ENCODE measurements at regions not wholly inside any gene's neighbourhood (a gene's known extent, or its start where the extent isn't known, plus 50 kb on each side); places are given as distances from the start of the nearest gene placed in this dataset.

- no peak for TF ChIP-seq CTCF (IDR thresholded peaks at IDR 0.05)
- Histone ChIP-seq H3K79me2 (ENCODE audit: insufficient read depth, low read length) (no peaks in the 10 kb centered on the region), H3K9ac (ENCODE audit: insufficient read depth, low read length, poor library complexity, severe bottlenecking) (no peak overlapping the region), H3K4me2 (replicated peaks; ENCODE audit: extremely low read depth, low read length, poor library complexity, severe bottlenecking) (no peak overlapping the region), H2AFZ (ENCODE audit: insufficient read depth, low read depth, low read length, poor library complexity, severe bottlenecking) (no peak overlapping the region), H3K4me3 (replicated peaks in 1 of 3; ENCODE audit: low read depth in 2 of 3, low read length in 3 of 3) (no peak overlapping the region), H3K9me3 (replicated peaks in 1 of 2; ENCODE audit: control insufficient read depth in 1 of 2, insufficient read depth in 1 of 2, low read length in 2 of 2) (no peaks in the 10 kb centered on the region), H4K20me1 (ENCODE audit: insufficient read depth, low read length) (no peaks in the 10 kb centered on the region), H3K27ac (ENCODE audit: low read depth in 1 of 2, low read length in 2 of 2) (no peak overlapping the region), H3K27me3 (ENCODE audit: control insufficient read depth in 2 of 2, insufficient read depth in 2 of 2, low read length in 2 of 2) (no peaks in the 10 kb centered on the region), H3K4me1 (ENCODE audit: control insufficient read depth in 1 of 2, insufficient read depth in 2 of 2, low read length in 2 of 2) (no peaks in the 10 kb centered on the region), H3K36me3 (replicated peaks in 1 of 2; ENCODE audit: control insufficient read depth in 1 of 2, insufficient read depth in 2 of 2, low read length in 2 of 2) (no peaks in the 10 kb centered on the region)
- DNase-seq, result no peak
- no peak overlapping the region for H3K4me3 Mint-ChIP-seq
- no peaks in the 10 kb centered on the region for H3K9me3 Mint-ChIP-seq
- H3K4me1 Mint-ChIP-seq, result no peaks in the 10 kb centered on the region
- 92% methylated on average over 7 of the region's 8 CpGs for WGBS (ENCODE audit: insufficient coverage)
- intact Hi-C loops (cut with micrococcal nuclease), result no loop called here
- peaks cover 3 to 16% (median 12%) of the 10 kb centered on the region in 3 donors for H3K27me3 Mint-ChIP-seq (ENCODE audit: low read depth in 3 of 3)
- no peaks in the 10 kb centered on the region for H3K36me3 Mint-ChIP-seq
- no peak overlapping the region for H3K27ac Mint-ChIP-seq
Measured at GRCh38 chr3:127477396-127477795, 113.1 kb downstream of the TPRA1 start.

GRCh38 chr3:127476936-127477335 is 113.6 kb downstream of the TPRA1 start:
- Histone ChIP-seq H3K9ac (ENCODE audit: insufficient read depth, low read length, poor library complexity, severe bottlenecking) (no peak overlapping the region), H3K4me1 (ENCODE audit: control insufficient read depth in 1 of 2, insufficient read depth in 2 of 2, low read length in 2 of 2) (no peaks in the 10 kb centered on the region), H3K27me3 (ENCODE audit: control insufficient read depth in 2 of 2, insufficient read depth in 2 of 2, low read length in 2 of 2) (no peaks in the 10 kb centered on the region), H4K20me1 (ENCODE audit: insufficient read depth, low read length) (no peaks in the 10 kb centered on the region), H3K36me3 (replicated peaks in 1 of 2; ENCODE audit: control insufficient read depth in 1 of 2, insufficient read depth in 2 of 2, low read length in 2 of 2) (no peaks in the 10 kb centered on the region), H3K4me2 (replicated peaks; ENCODE audit: extremely low read depth, low read length, poor library complexity, severe bottlenecking) (no peak overlapping the region), H2AFZ (ENCODE audit: insufficient read depth, low read depth, low read length, poor library complexity, severe bottlenecking) (no peak overlapping the region), H3K27ac (ENCODE audit: low read depth in 1 of 2, low read length in 2 of 2) (no peak overlapping the region), H3K4me3 (replicated peaks in 1 of 3; ENCODE audit: low read depth in 2 of 3, low read length in 3 of 3) (no peak overlapping the region), H3K79me2 (ENCODE audit: insufficient read depth, low read length) (no peaks in the 10 kb centered on the region), H3K9me3 (replicated peaks in 1 of 2; ENCODE audit: control insufficient read depth in 1 of 2, insufficient read depth in 1 of 2, low read length in 2 of 2) (no peaks in the 10 kb centered on the region)
- Mint-ChIP-seq H3K36me3 (no peaks in the 10 kb centered on the region), H3K27me3 (ENCODE audit: low read depth in 3 of 3) (peaks cover 3 to 16% (median 13%) of the 10 kb centered on the region in 3 donors), H3K4me3 (no peak overlapping the region), H3K27ac (peak overlapping the region in 1 of 7 donors; percentile 4), H3K9me3 (no peaks in the 10 kb centered on the region), H3K4me1 (no peaks in the 10 kb centered on the region)
- WGBS (ENCODE audit: insufficient coverage), result 92% methylated on average over 9 of the region's 12 CpGs
- DNase-seq, result no peak
- no peak for TF ChIP-seq CTCF (IDR thresholded peaks at IDR 0.05)
- intact Hi-C loops (cut with micrococcal nuclease), result no loop called here
